D341Med (cell line): ENCODE measurements at regions not wholly inside any gene's neighbourhood (a gene's known extent, or its start where the extent isn't known, plus 50 kb on each side); places are given as distances from the start of the nearest gene placed in this dataset.

Experiments used
- DNase-seq: peaks from one replicate; pipeline ENCODE4 v3.0.0; 2012; ENCODE audit warnings: low spot score

GRCh38 chr15:91522605-91523332 is 330.7 kb upstream of the SLCO3A1 start:
- DNase-seq = no peak

GRCh38 chr15:91523596-91523995 is 329.9 kb upstream of the SLCO3A1 start:
- DNase-seq = no peak

- DNase-seq = no peak
Observed at GRCh38 chr15:91524534-91524933, 329.0 kb upstream of the SLCO3A1 start.

- no peak for DNase-seq
Observed at GRCh38 chr15:91525751-91526150, 327.8 kb upstream of the SLCO3A1 start.

DNA sequence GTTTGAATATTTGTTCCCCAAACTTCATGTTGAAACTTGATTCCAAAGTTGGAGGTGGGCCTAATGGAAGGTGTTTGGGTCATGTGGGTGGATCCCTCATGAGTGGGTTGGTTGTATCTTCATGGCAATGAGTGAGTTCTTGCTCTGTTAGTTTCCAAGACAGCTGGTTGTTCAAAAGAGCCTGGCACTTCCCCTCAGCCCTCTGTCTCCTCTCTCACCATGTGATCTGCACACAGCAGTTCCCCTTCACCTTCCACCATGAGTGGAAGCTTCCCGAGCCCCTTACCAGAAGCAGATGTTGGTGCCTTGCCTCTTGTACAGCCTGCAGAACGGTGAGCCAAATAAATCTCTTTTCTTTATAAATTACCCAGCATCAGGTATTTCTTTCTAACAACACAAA is 327.1 kb upstream of the SLCO3A1 start:
- no peak for DNase-seq

DNA sequence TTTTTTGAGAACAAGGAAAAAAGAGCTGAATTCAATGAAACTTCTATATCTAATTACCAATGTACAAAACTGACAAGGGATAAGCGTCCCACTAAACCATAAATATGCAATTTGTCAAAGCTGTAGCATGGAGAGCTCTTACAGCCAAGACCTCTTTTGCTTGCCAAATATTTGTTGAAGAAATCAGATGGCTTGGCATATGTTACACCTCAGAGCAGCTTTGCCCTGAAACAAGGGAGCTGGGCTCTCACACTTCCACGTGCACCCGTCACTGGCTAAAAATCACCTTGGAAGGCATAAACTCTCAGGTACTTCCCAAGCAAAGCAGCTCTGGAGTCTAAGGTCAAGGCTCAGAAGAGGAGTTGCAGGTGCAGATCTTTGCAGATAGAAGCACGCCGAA is 324.7 kb upstream of the SLCO3A1 start:
- DNase-seq = no peak

DNA sequence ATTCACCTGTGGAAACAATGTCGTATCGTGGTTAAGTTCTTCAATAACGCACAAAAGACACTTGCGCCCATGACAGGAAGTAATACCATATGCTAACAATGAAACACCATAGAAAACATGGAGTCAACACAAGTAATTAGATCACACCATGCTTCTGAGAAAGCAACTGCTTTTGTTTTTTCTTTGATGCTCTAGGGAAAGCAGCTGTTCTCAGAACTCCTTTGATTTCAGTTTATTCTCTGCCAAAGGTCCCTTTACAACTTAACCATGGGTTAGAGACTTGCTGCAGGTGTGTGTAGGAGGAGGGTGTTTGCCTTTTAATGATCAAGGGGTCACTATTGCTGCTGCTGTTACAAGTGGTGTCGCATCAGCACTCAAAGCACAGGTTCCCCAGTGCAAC is 324.0 kb upstream of the SLCO3A1 start:
- no peak for DNase-seq

DNA sequence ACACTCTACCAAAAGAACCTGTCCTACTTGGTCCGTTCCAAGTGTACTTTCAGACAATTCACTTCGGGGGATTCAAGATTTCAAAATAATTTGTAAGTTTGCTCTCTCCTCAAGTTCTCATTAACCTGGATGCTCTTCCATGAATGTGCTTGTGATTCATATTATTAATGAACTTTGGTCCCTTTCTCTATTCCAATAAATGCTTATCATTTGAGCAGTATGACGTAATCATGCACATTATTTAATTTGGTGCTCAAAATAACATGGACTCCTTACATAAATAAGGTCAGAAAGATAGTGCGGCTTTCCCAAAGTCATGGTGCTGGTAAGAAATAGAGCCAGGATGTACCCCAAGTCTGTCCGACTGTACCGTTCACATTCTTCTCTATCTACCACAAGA is 323.2 kb upstream of the SLCO3A1 start:
- no peak for DNase-seq

DNA sequence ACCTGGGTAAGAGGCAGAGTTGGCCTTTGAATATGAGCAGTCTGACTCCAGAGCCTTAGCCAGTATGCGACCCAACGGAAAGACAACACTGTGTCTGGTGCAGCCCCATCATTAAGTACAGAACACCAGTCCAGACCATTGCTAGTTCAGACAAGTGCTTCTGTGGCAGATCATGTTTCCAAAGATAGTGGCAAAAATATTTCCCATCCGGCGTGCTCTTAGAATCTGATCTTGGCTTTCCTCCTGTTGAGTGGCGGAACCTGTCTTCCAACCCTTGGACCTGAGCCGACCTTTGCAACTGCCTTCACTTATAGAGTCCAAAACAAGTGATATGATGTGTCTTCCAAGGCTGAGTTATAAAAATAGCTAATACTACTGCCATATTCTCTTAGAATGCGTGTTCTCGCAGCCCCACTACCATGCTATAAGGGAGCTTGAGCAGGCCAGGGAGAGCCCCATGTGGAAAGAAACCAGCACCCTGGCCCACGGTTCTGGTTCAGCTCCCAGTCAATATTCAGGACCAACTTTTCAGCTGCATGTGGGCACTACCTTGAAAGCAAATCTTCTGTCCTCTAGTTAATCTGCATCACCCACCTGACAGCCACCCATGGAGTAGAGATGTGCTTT is 322.4 kb upstream of the SLCO3A1 start:
- no peak for DNase-seq

DNA sequence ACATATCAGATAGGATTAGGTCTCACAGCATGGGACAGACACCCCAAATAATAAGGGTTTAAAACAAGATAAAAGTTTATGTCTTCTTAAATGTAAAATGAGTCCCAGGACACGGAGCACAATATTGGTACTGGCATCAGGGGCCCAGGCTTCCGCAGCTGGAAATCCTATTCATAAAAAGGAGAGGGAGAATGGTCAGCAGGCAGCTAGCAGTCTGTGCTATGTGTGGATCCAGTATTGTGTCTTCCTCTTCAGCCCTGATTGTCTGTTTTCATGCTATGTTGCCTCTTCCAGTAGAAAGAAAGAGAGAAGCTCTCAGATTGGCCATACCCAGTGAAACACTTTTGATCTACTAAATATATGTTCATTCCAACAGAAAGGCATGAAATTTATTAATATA is 319.3 kb upstream of the SLCO3A1 start:
- DNase-seq = no peak

- DNase-seq = no peak
Observed at GRCh38 chr15:91534976-91535375, 318.5 kb upstream of the SLCO3A1 start.

DNA sequence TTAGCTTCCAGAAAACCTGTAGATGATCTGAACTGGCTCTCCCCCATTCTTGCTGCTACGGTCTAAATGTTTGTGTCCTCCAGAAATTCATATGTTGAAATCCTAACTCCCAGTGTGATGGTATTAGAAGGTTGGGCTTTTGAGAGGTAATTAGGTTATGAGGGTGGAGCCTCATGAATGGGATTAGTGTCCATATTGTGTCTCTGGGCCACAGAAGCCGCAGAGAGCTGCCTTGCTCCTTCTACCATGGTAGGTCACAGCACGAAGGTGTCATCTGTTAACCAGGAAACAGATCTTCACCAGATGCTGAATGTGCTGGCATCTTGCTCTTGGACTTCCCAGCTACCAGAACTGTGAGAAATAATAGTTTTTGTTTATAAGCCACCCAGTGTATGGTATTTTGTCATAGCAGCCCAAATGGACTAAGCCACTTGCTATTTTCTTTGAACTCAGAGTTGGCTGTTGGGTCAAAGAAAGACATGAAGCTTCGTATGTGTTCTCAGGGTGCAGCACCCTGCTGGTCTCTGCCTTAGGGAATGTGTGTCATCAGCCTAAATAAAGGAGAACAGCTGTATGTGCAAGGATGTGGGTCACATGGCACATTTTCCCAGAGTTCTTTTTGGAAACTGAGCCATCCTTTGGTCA is 317.5 kb upstream of the SLCO3A1 start:
- DNase-seq = no peak

DNA sequence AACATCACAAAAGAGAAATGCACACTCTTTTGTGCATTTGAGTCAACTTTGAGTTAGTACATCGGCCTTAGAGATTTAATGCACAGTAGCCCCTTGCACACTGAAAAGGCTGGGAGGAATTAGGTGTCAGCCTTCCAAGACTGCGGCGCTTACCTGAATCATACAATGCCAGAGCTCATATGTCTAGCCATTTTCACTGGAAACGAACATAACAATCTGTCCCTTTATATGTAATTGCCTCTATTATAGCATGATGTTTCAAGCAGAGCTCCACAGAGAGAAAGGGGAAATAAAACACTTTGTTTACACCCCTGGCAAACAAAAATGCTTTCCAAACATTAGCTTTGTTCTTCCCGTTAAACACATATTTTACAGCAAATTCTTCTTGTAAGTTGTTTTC is 315.7 kb upstream of the SLCO3A1 start:
- no peak for DNase-seq

- no peak for DNase-seq
Observed at GRCh38 chr15:91538782-91539181, 314.7 kb upstream of the SLCO3A1 start.

GRCh38 chr15:91541286-91541685 is 312.2 kb upstream of the SLCO3A1 start:
- no peak for DNase-seq

GRCh38 chr15:91542226-91542625 is 311.3 kb upstream of the SLCO3A1 start:
- DNase-seq = no peak

DNA sequence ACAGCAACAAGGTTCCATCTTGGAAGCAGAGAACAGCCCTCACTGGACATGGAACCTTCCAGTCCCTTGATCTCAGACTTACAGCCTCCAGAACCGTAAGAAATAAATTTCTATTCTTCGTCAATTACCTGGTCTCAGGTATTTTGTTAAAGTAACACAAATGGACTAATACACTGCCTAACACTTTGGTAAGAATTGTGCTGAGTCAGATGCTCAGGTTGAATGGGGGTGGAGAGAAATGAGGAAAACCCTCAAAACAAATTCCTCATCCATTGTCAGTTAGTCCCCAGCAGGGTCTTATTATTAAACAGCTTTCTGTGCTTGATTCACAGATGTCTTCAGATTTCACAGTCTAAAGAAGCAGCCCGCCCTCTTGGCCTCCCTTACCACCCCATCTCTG is 306.2 kb upstream of the SLCO3A1 start:
- no peak for DNase-seq

DNA sequence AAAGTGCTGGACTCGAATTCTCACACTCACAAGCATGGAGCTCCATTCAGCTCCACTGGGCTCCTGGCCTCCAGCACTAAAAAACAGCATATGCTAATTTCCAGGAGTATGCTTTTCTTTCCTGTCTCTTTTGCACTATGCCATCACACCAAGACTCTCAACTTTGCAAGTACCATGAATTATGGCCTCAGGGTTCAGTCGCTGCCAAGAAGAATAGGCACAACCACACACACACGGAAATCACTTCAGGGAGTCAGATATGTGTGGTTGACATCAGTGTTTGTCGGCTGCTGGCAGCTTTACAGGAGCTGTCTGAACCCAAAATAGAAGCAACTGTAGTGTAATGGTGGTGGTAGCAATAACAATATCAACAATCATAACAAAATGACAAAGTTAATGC is 305.0 kb upstream of the SLCO3A1 start:
- DNase-seq = no peak

GRCh38 chr15:91549581-91549980 is 303.9 kb upstream of the SLCO3A1 start:
- no peak for DNase-seq

GRCh38 chr15:91552555-91552954 is 301.0 kb upstream of the SLCO3A1 start:
- DNase-seq = no peak

DNA sequence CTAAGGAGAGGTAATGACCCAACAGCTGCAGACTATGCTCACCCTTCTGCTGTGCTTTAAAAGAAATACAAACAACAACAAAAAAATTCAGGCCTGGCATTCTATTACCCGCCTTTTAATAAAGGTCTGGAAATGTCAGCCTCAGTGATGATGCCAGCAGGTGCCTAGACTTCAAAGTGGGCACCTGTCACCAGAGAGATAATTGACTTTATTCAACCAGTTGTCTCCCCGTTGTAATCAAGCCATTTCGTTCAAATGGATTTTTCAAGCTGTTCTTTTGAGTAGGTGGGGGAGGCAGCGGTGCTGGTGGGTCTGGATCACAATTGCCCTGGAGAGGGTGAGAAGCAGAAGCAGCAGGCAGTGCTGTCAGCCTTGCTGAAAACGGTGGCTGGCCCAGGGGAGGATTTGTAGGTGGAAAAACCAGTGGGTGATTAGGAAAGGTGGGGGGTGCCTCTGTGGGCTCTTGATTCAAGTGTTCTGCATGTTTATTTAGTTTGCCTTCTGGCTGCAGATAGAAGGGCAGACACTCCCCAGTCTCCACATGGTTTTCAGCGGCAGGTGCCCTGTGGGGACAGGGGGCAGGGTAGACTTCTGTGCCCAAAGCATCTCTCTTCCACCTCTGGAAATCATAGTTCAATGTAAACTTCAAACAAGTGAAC is 300.2 kb upstream of the SLCO3A1 start:
- no peak for DNase-seq

- DNase-seq = no peak
Observed at GRCh38 chr15:91555312-91555711, 298.2 kb upstream of the SLCO3A1 start.

GRCh38 chr15:91556926-91557325 is 296.6 kb upstream of the SLCO3A1 start:
- no peak for DNase-seq
